GM19395 (cell line): ENCODE measurements at regions not wholly inside any gene's neighbourhood (a gene's known extent, or its start where the extent isn't known, plus 50 kb on each side); places are given as distances from the start of the nearest gene placed in this dataset.
"Not testable (repeated sequence)": the region's sequence is repeated elsewhere in the genome, so short reads cannot be mapped to it uniquely, and the experiment has no call there.

Experiments used
- ATAC-seq: cut with Tn5 transposase; IDR thresholded peaks from one replicate; pipeline ENCODE4 v1.9.1; 2021; ENCODE audit warnings: mild to moderate bottlenecking, moderate library complexity; ENCODE audit not compliant: unreplicated experiment

DNA sequence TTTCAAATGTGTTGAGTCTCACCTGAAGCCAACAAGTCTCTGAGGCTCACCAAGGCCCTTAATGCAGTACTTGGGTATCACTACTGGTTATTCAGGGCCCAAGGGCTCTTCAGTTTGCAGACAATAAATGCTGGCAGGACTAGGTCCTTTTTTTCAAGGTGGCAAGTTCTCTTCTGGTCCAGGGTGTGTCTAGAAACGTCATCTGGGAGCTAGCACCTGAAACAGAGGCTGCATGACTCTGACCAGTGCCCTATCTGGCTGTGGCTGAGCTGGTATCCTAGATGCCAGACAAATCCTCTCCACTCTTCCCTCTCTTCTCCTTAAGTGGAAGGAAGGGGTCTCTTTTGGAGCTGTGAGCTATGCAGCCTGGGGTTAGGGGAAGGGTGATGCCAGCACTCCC is 276.8 kb downstream of the PYDC2 start:
- no peak for ATAC-seq

DNA sequence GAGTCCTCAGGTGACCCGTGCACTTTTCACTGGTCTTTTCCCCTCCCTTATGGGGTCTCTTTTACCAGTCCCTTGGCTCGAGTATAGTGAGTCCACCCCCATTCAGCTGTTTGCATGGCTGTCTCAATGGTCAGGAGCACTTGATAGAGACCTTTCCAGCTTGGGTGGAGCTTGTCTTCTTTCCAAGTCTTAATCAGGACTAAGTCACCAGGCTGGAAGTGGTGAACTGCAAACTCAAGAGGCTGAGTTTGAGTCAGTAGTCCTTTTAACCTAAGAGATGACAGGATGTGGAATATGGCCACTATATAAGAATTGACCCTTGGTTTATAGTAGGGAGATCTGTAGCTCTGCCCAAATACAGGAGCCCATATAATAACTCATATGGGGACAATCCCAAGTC is 279.7 kb downstream of the PYDC2 start:
- ATAC-seq = no peak

DNA sequence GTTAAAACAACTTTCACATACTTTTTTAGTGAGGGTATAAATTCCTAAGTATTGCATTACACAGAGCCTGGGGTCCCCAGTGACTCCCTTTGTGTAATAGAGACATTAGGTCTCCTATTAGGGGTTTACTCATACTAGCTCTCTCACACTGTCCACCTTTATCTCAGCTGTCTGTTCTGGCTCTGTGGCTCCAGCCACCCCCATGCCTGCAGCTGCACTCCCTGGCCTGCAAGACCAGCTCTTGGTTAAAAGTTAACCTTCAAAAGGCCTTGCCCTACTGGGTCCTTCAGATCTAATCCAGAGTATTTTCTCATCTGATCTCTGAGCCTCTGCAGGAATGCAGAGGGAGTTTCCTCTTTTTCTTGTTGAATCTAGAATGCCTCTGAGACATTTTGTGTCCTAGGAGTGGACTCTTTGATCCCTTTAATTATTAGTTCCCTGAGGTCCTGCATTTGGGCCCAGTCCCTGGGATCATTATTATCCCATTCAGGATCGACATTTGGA is 280.9 kb downstream of the PYDC2 start:
- not testable (repeated sequence) for ATAC-seq

DNA sequence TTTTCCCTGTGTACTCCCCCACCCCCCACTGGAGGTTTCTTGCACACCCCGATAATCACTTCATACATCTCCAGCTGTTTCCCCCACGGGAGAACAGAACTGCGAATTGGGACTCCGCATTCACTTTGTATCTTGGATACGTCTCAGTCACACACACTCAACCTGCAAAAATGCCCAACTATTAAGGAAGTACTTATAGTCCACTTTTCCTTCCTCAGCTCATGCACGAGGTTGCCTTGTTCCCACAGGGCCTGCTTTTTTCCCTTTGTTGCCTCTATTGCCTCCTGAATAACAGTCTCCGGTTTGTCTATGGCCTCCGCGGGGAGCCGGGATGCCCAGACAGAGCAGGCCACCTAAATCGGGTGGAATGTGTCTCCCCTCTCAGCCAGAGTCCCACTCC is 282.3 kb downstream of the PYDC2 start:
- ATAC-seq = no peak

DNA sequence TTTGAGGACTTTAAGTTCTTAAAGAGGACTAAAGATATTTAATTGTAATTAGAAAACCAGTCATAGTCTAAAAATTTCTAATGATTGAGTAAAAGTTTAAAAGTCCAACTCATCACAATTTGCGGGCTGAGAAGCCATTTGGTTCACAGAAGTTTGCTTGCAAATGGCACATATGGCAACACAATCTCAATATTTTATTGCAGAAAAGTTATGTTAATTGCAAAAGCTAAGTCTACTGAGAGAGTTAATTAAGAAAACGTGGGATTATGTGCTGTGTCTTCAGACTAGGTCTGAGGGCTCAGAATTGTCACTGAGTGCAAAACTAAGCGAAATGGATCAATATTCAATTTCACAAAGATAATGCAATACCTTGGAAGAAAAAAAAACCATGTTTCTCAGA is 289.7 kb downstream of the PYDC2 start:
- no peak for ATAC-seq

DNA sequence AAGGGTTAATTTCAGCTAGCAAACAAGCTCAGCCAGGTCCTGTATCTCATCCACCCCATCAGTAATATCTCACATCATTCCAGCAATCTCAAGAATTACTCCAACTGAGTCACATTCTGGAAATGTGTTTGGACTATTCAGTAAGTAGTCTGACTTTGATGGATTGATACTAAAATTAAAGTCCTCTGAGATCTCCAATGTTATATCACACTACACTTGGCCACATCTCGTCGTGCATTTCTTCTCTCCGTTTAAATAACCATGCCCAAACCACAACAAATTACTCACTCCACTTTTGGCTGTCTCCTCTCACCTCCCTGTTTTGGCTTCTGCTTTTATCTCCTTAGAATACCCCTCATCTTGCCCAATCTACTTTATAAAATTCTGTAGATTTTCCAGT is 292.2 kb downstream of the PYDC2 start:
- no peak for ATAC-seq

DNA sequence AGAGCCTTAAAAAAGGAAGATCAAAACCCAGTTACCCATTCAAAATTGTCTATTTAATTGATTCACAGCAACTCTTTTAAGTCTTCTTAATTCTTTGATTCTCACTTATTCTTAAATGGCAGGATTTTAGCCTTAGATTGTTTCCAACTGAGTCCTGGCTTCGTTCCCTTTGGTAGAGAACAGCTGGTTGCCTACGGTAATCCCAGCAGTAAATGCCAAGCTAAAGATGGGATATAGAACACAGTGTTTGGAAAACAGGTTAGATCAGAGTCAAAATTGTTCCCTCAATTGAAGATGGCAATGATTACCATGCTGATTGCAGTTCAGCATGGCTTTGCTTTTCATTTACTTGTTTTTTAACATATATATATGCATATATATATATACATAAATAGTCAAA is 300.9 kb downstream of the PYDC2 start:
- no peak for ATAC-seq

DNA sequence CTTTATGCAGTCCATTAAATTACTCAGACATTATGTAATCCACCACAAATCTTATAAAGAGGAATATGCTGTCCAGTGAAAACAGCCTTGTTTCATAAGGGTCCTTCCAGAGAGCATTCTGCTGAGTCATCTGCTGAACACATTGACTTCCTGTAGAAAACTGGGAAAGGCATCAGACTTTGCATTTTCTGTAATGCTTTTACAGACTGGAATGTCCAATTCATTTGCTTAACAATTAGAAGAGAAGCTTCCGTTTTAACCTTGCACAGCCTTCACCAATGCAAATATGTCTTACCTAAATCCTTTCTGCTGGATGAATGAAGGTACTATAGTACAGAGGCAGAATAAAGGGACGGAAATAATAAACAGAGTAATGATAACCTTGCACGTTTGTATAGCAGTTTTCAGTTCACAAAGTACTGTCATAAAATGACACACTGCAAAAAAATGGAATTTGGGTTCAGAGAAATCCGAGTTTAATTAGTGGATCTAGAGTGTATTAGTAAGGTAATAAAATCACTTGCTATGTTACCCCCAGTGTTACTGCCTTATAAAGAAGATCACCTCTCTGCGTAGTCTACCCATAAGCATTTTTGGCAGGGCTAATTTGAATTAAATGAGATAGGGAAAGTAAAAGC is 301.5 kb downstream of the PYDC2 start:
- ATAC-seq = no peak

DNA sequence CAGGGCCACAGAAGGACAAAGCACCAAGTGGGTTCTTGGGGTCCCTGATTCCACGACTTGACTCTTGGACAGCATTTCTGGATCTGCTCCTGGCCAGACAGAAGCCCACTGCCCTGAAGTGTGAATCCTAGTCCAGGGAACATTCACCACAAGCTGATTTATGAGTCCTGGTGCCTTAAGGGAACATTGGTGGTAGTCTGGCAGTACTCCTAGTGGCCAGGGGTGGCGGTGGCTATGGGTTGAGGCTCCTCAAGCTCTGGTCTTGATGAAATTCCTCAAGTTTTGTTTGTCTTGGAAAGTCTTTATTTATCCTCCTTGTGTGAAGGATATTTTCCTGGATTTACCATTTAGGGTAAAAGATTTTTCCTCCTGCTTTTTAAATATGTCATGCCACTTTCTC is 307.5 kb downstream of the PYDC2 start:
- no peak for ATAC-seq

DNA sequence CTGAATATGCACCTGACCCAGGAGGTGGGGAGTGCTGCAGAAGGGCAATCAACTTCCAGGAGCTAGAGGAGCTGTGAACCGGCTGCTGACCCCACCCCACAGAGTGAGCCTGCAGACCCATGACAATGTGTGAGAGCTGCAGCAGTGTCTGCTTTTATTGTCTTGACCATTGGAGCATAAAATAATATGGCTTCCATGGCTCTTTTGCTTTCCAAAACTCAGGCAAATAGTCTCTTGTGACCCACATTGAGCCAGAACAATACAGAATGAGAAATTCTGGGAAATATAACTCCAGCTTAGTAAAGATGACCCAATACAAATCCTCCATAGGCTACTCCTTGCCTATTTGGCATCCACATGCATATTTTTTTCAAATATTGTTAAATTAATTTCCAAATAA is 309.6 kb downstream of the PYDC2 start:
- ATAC-seq = no peak

DNA sequence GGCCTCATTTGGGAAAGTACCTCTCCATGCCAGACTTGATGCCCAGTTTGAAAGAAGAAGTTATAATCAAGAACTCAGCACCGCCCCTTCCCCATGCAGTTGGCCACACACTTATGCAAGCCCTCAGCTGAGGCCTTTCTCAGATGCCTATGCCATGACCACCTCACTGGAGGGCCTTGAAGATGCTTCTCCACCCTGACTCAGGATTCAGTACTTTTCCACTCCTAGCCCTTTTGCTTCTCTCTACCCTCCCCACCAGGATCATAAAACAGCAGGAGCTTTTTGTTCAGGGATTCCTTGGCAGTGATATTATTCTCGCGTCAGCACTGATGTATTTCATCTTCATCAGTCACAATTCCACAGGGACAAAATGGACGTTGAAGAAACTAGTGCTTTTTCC is 313.5 kb downstream of the PYDC2 start:
- no peak for ATAC-seq

DNA sequence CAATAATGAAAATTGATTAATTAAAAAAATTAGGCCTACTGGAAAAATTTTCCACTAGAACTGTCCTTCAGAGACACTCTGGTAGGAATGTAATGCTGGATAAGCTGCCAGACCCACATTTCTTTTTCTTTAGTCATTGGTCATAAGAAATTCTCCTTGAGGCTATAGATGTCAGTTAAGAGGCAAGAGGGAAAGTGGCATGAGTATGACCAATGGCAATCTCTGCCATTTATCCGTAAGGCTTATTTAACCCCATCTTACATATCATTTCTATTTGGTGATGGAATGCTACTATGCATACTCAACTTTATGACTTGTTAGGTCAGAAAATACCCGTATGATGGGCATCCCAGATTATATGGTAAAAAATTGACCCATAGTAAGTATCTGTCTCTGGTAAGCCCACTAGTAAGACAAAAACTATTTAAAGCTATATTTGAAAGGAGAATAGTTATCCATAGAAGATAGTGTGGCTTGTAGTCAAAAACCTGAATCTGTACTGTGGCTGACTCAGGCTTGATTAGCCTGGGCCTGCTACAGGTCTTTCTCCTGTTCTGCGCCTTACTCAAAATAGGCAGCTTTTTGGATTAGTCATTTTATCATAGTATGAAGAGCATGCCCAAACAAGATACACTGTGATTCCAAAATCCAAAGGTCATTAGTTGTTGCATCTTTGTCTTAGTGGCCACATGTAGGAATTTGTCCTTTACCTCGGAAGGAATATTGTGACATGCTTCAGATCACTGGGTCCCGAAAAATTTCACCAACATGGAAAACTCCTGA is 314.7 kb downstream of the PYDC2 start:
- ATAC-seq = no peak

DNA sequence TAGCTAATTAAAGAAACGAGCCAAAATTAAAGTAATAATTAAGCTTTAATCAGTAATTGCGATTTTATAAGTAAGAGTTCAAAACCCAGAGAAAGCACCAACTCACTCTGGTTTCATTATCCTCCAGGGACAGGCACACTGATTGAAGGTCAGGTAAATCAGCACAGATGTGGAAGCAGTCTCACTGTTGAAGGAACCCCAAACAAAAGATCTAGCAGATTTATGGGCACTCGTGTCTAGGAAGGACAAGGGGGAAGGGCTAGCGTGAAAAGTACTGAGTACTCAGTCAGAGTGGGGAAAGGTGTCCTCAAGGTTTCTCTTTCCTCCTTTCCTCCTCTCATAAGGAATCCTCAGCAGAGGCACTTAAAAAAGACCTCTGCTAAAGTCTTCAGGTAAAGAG is 320.1 kb downstream of the PYDC2 start:
- ATAC-seq = no peak

DNA sequence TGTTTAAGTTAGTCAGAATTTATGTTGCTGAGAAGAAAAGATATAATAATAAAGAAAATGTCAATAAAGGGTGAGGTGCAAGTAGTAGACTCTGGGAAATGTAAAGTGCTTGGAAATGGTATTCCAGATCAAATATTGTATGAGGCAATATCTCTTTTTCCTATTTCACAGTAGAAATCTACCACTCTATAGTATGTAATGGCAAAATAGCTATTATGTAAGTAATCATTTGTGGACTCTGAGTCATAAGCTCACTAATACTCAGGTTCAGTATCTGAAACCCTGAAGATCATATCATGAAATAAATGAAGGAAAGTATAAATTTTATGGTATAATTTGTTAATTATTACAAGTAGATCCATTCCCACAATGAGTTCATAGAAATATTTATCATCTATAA is 322.1 kb downstream of the PYDC2 start:
- no peak for ATAC-seq

DNA sequence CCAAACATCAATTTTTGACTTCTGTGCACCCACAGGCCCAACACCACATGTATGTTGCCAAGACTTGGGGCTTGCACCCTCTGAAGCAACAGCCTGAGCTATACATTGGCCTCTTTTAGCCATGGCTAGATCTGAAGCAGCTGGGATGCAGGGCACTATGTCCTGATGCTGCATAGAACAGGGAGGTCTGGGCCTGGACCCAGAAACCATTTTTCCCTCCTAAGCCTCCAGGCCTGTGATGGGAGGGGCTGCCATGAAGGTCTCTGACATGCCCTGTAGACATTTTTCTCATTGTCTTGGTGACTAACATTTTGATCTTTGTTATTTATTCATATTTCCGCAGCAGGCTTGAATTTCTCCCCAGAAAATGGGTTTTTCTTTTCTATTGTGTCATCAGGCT is 330.0 kb downstream of the PYDC2 start:
- ATAC-seq = no peak

DNA sequence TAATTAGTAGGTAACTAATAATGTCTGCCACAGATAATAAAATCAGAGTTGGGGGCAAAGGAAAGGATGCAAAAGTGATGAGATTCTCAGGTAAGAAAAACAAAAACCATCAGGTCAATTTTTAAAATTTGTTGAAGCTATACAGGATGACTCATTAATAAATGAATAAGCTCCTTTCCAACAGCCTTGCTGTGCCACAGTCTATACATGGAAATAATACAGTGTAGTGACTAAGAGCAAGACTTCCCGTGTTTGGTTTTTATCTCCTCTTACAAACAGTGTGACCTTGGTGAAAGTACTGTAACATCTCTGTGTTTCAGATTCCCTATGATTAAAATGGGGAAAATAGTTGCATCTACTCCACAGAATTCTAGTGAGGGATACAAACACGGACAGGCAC is 331.6 kb downstream of the PYDC2 start:
- no peak for ATAC-seq

DNA sequence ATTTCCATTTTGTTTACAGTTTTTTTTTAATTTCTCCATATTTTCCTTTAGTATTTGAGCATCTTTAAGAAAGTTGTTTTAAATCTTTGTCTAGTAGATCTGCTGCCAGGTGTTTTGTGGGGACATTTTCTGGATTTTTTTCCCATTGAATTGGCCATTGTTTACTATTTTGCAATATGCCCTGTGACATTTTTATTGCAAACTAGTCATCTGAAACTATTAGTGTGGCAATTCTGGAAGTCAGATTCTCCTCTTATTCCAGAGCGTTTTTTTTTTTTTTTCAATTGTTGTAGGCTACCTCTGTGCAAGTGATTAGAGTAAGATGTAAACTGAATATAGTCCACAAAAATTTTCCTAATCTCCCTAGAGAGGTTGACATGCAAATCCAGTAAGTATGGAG is 334.2 kb downstream of the PYDC2 start:
- no peak for ATAC-seq

DNA sequence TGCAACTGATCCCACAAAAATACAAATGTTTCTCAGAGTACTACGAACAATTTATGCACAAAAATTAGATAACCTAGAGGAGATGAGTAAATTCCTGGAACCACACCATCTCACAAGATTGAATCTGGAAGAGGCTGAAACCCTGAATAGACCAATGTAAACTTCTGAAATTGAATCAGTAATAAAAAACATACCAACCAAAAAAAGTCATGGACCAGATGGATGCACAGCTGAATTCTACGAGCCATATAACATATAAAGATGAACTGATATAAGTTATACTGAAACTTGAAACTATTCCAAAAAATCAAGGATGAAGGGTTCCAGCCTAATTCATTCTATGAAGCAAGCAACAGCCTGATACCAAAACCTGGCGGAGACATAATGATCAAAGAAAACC is 336.3 kb downstream of the PYDC2 start:
- ATAC-seq = no peak

DNA sequence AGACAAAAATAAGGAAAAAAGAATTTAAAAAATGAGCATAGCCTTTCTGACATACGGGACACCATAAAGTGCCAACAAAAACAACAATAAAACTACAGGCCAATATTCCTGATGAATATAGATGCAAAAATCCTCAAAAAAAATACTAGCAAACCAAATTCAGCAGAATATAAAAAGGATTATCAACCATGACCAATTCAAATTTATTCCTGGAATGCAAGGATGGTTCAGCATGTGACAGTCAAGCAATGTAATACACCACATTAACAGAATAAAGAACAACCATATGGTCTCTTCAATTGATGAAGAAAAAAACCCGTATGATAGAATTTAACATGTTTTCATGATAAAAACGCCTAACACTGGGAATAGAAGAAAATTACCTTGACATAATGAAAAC is 341.7 kb downstream of the PYDC2 start:
- no peak for ATAC-seq

DNA sequence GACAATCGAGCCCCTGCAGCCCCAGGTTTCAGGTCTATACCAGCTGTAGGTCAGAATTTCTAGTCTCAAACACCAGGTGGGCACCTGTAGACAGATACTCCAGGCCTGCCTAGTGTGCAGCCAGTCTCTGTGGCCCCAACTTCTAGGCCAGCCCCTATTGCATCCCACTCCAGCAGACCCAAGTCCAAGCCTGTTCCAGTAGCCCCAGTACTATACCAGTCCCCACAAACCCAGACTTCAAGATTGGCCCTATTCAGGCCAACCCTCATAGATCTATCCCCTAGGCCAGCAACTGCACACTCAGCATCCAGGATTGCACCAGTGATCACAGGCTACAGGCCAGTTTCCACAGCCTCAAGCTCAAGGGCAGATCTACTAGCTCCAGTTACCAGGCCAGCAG is 344.0 kb downstream of the PYDC2 start:
- ATAC-seq = no peak

DNA sequence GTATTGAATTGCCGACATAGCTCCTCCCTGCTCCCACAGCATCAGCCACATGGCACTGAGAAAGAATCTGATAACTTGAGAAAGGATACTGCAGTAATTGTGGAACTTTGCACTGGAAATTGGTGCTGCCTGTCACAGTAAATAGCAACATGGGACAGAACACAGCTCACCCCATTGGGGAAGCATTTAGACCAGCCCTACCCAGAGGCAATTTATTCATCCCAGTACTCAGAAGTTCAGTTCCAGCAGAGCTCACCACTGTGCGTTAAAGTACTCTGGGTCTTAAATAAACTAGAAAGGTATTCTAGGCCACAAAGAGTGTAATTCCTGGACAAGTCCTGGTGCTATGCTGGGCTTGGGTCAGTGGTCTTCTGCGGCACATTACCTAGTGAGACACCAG is 347.1 kb downstream of the PYDC2 start:
- no peak for ATAC-seq

DNA sequence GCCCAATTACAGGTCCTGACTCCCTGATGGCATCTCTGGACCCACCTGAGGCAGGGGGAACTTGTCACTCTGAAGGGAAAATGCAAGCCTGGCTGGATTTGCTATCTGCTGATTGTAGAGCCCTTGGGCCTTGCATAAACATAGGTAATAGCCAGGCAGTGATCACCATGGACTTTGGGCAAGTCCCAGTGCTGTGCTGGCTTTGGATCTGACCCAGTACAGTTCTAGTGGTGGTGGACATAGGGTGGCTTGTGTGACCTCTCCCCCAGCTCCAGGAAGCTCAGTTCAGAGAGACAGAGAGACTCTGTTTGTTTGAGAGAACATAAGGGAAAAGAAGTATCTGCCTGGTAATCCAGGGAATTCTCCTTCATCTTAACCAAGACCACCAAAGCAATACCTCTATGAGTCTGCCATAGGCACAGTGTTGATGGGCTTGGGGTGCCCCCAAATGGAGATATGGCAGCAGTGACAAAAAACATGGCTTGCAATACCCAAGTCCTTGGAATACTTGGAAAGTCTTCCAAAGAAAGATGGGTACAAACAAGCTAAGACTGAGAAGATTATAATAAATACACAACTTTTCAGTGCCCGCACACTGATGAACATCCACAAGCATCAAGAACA is 348.5 kb downstream of the PYDC2 start:
- ATAC-seq = no peak
